ENCODE measurements at regions not wholly inside any gene's neighbourhood (a gene's known extent, or its start where the extent isn't known, plus 50 kb on each side); places are given as distances from the start of the nearest gene placed in this dataset.
"Not testable (repeated sequence)": the region's sequence is repeated elsewhere in the genome, so short reads cannot be mapped to it uniquely, and the experiment has no call there.

DNA sequence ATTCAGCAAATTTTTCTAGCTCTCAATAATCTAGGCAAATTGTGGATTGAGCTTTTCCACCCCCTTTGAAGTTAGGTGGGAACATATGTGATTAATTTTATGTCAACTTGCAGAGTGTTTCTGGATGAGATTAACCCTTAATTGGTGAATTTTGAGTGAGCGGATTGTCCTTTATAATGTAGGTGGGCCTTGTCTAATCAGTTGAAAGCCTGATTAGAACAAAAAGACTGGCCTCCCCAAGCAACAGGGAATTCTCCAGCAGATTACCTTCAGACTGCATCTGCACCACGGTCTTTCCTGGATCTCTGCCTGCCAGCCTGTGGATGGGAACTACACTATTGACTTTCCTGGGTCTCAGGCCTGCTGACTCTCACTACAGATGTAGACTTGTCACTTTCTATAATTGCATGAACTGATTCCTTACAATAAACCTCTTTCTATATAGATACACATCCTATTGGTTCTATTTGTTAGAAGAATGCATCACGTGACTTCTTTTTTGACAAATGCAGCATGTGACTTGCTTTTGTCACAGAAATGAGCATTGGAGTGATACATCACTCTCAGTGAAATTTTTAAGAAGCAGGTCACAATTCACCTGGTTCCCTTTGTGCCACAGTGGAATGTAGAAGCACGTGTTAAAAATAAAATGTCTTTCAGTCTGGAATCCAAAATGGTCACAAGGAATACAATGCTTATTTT is 1038.3 kb downstream of the CDH11 start:
- TF ChIP-seq, protein P1, sequence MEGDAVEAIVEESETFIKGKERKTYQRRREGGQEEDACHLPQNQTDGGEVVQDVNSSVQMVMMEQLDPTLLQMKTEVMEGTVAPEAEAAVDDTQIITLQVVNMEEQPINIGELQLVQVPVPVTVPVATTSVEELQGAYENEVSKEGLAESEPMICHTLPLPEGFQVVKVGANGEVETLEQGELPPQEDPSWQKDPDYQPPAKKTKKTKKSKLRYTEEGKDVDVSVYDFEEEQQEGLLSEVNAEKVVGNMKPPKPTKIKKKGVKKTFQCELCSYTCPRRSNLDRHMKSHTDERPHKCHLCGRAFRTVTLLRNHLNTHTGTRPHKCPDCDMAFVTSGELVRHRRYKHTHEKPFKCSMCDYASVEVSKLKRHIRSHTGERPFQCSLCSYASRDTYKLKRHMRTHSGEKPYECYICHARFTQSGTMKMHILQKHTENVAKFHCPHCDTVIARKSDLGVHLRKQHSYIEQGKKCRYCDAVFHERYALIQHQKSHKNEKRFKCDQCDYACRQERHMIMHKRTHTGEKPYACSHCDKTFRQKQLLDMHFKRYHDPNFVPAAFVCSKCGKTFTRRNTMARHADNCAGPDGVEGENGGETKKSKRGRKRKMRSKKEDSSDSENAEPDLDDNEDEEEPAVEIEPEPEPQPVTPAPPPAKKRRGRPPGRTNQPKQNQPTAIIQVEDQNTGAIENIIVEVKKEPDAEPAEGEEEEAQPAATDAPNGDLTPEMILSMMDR (IDR thresholded peaks at IDR 0.05), result no peak
- Mint-ChIP-seq H3K27me3 (ENCODE audit: insufficient read depth) (no peaks in the 10 kb centered on the region; the same call in 1 of the 2 replicates), H3K27ac (no peak overlapping the region), H3K9me3 (no peaks in the 10 kb centered on the region), H3K4me1 (ENCODE audit: low read depth) (no peaks in the 10 kb centered on the region), H3K36me3 (ENCODE audit: low read depth) (no peaks in the 10 kb centered on the region), H3K4me3 (no peak overlapping the region)
- no peak for DNase-seq

DNA sequence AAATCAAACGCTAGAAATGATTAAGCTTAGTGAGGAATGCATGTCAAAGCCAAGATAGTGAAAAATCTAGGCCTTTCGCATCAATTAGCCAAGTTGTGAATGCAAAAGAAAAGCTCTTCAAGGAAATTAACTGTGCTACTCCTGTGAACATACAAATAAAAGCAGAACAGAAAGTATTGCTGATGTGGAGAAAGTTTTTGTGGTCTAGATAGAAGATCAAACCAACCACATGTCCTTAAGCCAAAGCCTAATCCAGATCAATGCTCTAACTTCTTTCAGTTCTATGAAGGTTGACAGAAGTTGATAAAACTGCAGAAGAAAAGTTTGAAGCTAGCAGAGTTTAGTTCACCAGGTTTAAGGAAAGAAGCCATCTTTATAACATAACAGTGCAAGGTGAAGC is 1044.6 kb downstream of the CDH11 start:
- H3K4me3 Mint-ChIP-seq, result no peak overlapping the region
- TF ChIP-seq, protein P1 (IDR thresholded peaks at IDR 0.05), result no peak
- no peak for DNase-seq
- no peaks in the 10 kb centered on the region for H3K9me3 Mint-ChIP-seq
- no peaks in the 10 kb centered on the region for H3K4me1 Mint-ChIP-seq (ENCODE audit: low read depth)
- no peak overlapping the region for H3K27ac Mint-ChIP-seq
- H3K36me3 Mint-ChIP-seq (ENCODE audit: low read depth), result no peaks in the 10 kb centered on the region
- no peaks in the 10 kb centered on the region; the same call in 1 of the 2 replicates for H3K27me3 Mint-ChIP-seq (ENCODE audit: insufficient read depth)

DNA sequence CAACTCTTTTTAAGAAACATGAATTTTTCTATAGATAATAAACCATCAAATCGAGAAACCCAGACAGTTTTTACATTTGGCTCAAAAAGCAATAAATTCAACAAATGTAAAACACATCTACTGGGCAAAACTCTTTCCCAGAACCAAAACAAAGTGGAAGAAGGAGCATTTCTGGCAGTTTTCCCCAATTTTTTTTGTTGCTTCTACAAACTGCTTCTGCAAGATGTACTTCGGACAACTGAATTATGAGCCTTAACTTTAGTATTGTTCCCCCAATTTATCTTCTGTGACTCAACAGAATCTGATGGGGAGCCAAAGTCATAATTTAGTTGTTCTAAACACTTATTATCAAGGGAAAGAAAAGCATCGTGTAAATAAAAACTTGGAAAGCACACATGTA is 1047.2 kb downstream of the CDH11 start:
- no peaks in the 10 kb centered on the region for H3K36me3 Mint-ChIP-seq (ENCODE audit: low read depth)
- H3K4me3 Mint-ChIP-seq, result no peak overlapping the region
- H3K27me3 Mint-ChIP-seq (ENCODE audit: insufficient read depth), result no peaks in the 10 kb centered on the region; the same call in 1 of the 2 replicates
- no peaks in the 10 kb centered on the region for H3K4me1 Mint-ChIP-seq (ENCODE audit: low read depth)
- no peak overlapping the region for H3K27ac Mint-ChIP-seq
- no peak for DNase-seq
- no peaks in the 10 kb centered on the region for H3K9me3 Mint-ChIP-seq
- TF ChIP-seq, protein P1 (IDR thresholded peaks at IDR 0.05), result no peak

DNA sequence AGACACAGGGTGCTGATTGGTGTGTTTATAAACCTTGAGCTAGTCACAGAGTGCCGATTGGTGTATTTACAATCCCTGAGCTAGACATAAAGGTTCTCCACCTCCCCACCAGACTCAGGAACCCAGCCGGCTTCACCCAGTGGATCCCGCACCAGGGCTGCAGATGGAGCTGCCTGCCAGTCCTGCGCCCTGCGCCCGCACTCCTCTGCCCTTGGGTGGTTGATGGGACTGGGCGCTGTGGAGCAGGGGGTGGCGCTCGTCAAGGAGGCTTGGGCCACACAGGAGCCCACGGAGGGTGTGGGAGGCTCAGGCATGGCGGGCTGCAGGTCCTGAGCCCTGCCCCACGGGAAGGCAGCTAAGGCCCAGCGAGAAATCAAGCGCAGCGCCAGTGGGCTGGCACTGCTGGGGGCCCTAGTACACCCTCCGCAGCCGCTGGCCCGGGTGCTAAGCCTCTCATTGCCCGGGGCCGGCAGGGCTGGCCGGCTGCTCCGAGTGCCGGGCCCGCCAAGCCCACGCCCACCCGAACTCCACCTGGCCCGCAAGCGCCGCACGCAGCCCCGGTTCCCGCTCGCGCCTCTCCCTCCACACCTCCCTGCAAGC is 1049.6 kb downstream of the CDH11 start:
- H3K27me3 Mint-ChIP-seq (ENCODE audit: insufficient read depth); H3K9me3 Mint-ChIP-seq; H3K4me3 Mint-ChIP-seq; DNase-seq; H3K36me3 Mint-ChIP-seq (ENCODE audit: low read depth); H3K4me1 Mint-ChIP-seq (ENCODE audit: low read depth); H3K27ac Mint-ChIP-seq: not testable (repeated sequence)

DNA sequence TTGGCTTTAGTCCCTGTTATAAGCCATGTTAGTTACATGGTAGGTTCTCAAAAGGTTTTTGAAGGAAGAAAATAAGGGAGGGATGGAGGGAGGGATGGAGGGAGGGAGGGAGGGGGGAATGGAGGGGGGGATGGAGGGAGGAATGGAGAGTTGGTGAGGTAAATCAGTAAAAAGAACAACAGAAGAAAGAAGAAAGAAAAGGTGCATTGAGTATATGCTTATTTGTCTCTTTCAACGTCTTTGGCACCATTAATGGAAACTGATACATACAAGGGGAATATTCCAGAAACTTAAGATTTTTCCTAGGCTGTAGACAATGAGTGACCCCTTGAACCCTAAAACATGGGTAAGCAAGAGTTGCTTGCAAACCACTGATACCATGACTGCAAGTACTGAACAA is 1056.3 kb downstream of the CDH11 start:
- TF ChIP-seq, protein P1 (IDR thresholded peaks at IDR 0.05), result no peak
- no peaks in the 10 kb centered on the region for H3K4me1 Mint-ChIP-seq (ENCODE audit: low read depth)
- no peaks in the 10 kb centered on the region for H3K9me3 Mint-ChIP-seq
- H3K27me3 Mint-ChIP-seq (ENCODE audit: insufficient read depth), result no peaks in the 10 kb centered on the region
- no peak overlapping the region for H3K4me3 Mint-ChIP-seq
- H3K27ac Mint-ChIP-seq, result no peak overlapping the region
- H3K36me3 Mint-ChIP-seq (ENCODE audit: low read depth), result no peaks in the 10 kb centered on the region
- DNase-seq, result no peak

DNA sequence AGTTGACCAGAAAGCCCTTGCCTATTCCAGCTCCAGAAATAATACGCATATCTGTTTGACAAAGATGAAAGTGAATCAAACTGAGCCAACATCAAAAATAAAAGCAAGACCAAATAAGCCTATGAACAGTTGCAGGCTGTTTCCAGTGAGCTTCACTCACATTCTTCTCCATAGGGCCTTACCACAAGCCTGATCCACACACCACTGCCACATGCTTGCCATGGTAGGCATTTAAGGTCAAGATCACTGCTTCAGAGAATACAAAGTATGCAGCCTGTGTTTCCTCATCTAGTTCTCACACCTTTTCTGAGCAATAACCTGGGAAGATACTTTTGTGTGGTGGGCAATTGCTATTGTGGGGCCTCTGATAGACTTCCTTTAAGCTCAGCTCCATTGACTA is 1060.2 kb downstream of the CDH11 start:
- no peak overlapping the region for H3K4me3 Mint-ChIP-seq

More for the DNA sequence above, 1060.2 kb downstream of the CDH11 start:
- Mint-ChIP-seq H3K27ac (no peak overlapping the region), H3K4me1 (ENCODE audit: low read depth) (no peaks in the 10 kb centered on the region), H3K9me3 (no peaks in the 10 kb centered on the region), H3K27me3 (ENCODE audit: insufficient read depth) (no peaks in the 10 kb centered on the region), H3K36me3 (ENCODE audit: low read depth) (no peaks in the 10 kb centered on the region)
- no peak for DNase-seq
- TF ChIP-seq, protein P1 (IDR thresholded peaks at IDR 0.05), result no peak

Measured in HFFc6 (cell line).